GM19023 (cell line): ENCODE measurements at regions not wholly inside any gene's neighbourhood (a gene's known extent, or its start where the extent isn't known, plus 50 kb on each side); places are given as distances from the start of the nearest gene placed in this dataset.
"Not testable (repeated sequence)": the region's sequence is repeated elsewhere in the genome, so short reads cannot be mapped to it uniquely, and the experiment has no call there.

Experiments used
- ATAC-seq: cut with Tn5 transposase; IDR thresholded peaks from one replicate; pipeline ENCODE4 v1.9.1; 2021; ENCODE audit warnings: mild to moderate bottlenecking, moderate library complexity; ENCODE audit not compliant: unreplicated experiment

DNA sequence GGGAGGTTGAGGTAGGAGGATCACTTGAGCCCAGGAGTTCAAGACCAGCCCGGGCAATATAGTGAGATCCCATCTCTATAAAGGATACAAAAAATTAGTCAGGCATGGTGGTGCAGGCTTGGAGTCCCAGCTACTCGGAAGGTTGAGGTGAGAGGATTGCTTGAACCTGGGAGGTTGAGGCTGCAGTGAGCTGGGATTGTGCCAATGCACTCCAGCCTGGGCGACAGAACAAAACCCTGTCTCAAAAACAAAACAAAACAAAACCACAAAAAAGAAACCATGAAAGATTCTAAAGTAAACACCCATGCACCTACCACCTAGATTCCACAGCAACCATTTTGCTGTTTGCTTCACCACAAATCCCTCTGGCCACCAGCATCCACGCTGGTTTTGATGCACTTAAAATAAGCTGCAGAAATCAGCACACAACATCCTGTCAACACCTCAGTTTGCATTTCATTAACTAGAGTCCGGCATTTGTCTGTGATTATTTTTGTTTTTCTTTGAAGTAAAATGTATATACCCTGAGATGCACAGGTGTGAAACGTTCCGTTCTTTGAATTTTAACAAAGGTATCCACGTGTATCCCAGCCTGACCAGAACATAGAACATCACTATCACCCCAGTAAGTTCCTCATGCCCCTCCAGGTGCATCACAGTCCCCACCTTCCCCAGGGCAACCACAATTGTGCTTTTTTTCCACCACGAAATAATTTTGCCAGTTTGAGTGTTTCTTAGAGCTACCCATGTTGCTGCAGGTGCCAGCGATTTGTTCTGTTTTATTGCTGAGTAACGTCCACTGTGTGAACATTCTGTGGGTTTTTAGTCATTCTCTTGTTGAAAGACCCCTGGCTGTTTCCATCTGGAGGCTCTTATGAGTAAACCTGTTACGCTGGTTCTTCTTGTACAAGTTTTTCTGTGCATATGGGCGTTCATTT, 191.5 kb downstream of the SEC14L1 start:
- no peak for ATAC-seq

GRCh38 chr17:77332981-77333685, 192.4 kb downstream of the SEC14L1 start:
- no peak for ATAC-seq

DNA sequence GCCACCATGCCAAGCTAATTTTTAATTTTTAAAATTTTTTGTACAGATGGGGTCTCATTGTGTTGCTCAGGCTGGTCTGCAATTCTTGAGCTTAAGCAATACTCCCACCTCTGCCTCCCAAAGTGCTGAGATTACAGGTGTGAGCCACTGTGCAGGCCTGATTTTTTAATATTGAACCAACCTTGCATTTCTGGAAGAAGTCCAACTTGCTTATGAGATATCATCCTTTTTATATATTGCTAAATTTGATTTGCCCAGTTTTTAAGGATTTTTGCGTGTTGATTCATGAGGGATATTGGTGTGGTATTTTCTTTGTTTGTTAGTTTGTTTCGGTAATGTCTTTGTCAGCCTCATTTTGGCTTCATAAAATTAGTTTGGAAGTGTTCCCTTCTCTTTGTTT, 196.4 kb downstream of the SEC14L1 start:
- ATAC-seq, result no peak

- no peak for ATAC-seq
Observed at GRCh38 chr17:77341069-77341541, 200.3 kb downstream of the SEC14L1 start.

DNA sequence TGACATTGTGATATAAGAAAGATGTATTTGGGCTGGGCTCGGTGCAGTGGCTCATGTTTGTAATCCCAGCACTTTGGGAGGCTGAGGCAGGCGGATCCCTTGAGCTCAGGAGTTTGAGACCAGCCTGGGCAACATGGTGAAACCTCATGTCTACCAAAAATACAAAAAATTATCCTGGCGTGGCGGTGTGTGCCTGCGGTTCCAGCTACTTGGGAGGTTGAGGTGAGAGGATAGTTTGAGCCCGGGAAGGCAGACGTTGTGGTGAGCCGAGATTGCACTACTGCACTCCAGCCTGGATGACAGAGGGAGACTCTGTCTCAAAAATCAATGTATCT, 201.9 kb downstream of the SEC14L1 start:
- not testable (repeated sequence) for ATAC-seq

- no peak for ATAC-seq
Observed at GRCh38 chr17:77343031-77343800, 202.4 kb downstream of the SEC14L1 start.

DNA sequence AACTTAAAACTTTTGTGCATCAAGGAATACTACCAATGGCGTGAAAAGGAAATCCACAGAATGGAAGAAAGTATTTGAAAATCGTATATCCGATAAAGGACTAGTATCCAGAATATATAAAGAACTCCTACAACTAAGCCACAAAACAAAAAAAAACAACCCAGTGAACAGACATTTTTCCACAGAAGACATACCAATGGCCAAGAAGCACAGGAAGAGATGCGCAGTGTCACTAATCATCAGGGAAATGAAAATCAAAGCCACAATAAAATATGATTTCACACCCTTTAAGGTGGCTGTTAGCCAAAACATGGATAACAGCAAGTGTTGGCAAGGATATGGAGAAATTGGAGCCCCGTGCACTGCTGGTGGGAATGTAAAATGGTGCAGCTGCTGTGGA, 203.3 kb downstream of the SEC14L1 start:
- ATAC-seq, result no peak

DNA sequence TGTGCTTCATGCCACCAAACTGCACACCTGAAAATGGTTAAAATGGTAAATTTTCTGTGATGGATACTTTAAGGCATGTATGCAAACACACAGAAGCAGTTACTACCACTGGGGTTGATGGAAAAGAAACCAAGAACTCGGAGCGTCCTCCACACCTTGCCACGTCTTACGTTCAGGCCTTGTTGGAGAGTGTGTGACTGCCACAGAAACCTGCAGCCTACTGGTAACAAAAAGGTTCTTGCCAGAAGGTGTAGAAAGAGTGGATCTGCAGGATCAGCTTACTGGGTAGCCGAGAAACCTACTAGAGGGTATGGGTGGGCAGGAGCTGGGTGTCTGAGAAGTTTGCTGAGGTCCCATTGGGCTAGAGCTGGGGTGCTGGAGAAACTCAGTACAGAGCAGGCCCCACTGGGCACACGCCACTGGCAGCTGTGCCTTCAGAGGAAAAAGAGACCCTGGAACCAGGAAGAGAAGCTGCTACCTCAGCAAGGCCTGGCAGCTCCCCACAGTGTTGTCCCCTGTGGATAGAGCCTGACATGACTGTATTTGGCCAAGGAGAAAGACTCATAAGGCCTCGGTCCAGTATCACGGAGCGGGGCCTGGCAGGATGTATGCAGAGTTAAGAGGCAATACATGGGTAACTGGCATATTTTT, 204.6 kb downstream of the SEC14L1 start:
- no peak for ATAC-seq

DNA sequence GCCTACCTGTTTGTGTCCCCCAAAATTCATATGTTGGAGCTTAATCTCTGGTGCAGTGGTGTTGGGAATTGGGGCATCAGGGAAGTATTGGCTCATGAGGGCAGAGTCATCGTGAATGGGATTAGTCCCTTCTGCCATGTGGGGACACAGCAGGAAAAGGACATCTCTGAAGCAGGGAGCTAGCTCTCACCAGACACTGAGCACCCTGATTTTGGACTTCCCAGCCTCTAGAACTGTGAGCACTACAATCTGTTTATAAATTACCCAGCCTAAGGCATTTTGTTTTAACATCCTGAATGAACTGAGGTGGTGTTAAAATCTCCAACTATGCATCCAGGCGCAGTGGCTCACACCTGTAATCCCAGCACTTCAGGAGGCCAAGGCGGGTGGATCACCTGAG, 206.0 kb downstream of the SEC14L1 start:
- ATAC-seq, result no peak

DNA sequence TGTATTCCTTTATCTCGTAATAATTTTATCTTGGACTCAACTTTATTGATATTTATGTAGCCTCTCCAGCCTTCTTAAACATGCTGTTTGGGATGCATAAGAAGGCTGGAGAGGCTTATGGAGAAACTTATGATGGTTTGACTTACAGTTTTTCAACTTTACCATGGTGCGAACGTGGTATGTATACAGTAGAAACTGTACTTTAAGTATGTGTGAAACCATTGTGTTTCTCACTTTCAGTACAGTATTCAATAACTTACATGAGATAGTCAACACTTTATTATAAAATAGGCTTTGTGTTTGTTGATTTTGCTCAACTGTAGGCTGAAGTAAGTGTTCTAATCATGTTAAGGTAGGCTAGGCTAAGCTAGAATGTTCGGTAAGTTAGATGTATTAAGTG, 206.8 kb downstream of the SEC14L1 start:
- no peak for ATAC-seq

DNA sequence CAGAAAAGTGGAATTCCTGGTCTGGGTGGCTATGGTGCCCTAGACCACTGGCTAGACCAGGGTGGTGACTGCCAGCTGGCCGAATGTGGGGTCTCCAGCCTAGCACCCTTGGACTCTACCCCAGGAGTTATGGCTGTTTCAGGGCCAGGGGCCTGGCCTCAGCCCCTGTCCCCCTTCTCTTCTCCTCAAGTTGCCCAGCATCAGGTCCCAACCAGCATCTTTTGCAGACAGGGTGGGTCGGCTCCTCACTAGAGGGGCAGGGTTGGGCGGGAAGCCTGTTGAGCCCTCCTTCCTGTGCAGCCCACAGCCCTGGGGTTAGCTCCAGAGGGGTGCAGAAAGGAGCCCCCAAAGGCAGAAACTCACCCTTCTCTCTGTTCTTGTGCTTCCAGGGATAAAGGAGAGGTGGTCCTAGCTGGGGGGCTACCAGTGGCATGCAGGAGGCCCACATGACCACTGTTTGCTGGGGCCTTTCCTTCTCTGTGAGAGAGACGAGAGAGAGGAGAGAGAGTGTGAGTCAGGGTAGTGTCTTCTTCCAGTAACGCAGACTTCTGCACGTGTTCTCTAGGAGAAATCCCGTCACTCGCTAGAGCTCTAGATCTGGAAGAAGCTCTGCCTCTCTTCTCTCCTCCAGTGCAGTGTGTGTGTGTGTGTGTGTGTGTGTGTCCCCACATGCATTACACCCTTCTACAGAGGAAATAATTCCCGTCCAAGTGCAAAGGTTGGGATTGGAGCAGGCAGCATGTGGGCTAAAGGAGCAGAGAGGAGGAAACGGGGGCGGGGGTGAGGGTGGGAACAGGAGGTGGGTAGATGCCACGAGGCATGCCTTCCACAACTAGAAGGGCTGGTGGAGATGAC, 209.4 kb downstream of the SEC14L1 start:
- ATAC-seq, result no peak

DNA sequence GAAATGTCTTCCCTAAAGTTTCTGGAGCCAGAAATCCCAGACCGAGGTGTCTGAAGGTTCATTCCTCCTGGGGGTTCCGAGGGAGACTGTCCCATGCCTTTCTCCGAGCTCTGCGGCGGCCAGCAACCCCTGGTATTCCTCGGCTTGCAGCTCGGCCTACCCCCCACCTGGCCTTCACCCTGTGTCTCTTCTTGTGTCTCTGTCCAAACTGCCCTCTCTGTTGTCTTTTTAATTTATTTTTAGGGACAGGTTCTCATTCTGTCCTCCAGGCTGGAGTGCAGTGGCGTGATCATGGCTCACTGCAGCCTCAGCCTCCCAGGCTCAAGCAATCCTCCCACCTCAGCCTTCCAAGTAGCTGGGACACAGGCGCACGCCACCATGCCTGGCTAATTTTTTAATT, 211.7 kb downstream of the SEC14L1 start:
- no peak for ATAC-seq

- ATAC-seq, result no peak
Observed at GRCh38 chr17:77352996-77353395, 212.2 kb downstream of the SEC14L1 start.

DNA sequence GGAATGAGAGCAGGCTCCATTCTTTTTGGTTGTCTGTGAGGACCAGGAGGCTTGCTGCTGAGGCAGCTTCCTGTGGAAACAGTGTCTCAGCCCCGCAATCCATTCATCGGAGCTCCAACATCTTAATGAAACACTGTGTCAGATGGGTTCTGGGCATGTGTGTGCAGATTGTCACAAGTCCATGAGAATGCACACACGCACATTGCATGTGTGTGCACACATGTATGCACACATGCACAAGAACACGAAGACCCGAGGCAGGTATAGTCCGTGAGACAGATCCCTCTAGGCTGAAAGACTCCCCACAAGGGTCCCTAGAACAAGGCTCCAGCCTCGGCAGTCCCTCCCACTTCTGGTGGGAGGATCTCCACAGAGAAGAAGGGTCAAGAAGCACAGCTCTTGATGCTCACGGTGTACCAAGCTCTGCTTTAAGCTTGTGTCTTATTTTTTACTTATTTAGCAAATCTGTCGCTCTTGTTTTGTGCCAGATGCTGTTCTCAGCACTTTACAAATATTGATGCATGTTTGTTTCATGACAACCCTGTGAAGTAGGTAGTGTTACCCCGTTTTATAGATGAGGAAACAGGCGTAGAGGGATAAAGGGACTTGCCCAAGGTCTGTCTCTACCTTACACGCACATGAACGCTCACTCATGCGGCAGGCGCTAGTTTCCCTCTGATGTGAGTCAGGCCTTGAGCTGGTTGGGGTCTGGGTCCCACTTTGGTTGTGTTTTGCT, 213.1 kb downstream of the SEC14L1 start:
- no peak for ATAC-seq

- no peak for ATAC-seq
Observed at GRCh38 chr17:77354420-77354669, 213.6 kb downstream of the SEC14L1 start.

GRCh38 chr17:77354670-77355455, 214.1 kb downstream of the SEC14L1 start:
- ATAC-seq, result no peak

DNA sequence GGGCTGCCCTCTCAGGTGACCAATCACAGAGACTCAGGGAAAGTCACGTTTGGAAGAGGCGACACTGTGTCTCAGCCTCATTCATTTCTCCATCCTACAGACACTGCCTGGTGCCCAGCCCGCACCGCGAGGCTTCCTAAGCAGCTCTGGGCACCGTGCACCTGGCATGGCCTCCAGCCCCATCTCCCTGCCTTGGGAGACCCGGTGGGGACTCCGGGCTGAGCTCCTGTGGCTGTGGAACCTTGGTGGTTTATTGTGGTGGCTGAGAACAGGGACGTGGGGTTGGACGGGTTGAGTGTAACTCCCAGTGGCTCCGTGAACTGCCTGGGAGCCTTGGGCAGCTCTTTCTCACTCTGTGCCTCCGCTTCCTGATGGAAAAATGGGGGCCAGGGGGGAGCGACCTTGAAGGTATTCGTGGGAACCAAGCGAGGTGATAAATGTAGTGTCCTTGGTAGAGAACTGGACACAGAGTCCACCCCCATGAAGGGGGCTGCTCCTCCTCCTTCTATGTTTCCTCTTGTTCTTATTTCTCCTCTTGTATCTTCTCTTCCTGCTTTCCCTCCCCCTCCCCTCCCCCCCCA, 215.4 kb downstream of the SEC14L1 start:
- ATAC-seq, result no peak

GRCh38 chr17:77356690-77357201, 216.0 kb downstream of the SEC14L1 start:
- no peak for ATAC-seq
